H9 (cell line): ENCODE measurements at regions not wholly inside any gene's neighbourhood (a gene's known extent, or its start where the extent isn't known, plus 50 kb on each side); places are given as distances from the start of the nearest gene placed in this dataset.

Source experiments
- DNase-seq: peaks from one replicate; pipeline ENCODE4 v3.0.0-alpha.2; 2017
- H2AFZ ChIP-seq: one replicate; pipeline ENCODE4 v1.6.1; 2013; ENCODE audit warnings: mild to moderate bottlenecking, low read length, control low read depth, moderate library complexity
- H2AK5ac ChIP-seq: 2 replicates; pipeline ENCODE4 v1.6.1; 2013; ENCODE audit warnings: low read length, control low read depth, mixed read lengths; ENCODE audit not compliant: insufficient read length
- H2BK120ac ChIP-seq: one replicate; pipeline ENCODE4 v1.6.1; 2013; ENCODE audit warnings: low read depth, mild to moderate bottlenecking, low read length, control low read depth, inconsistent platforms; ENCODE audit not compliant: poor library complexity, severe bottlenecking
- H2BK12ac ChIP-seq: 2 replicates; pipeline ENCODE4 v1.6.1; 2013; ENCODE audit warnings: low read length, control low read depth, mixed read lengths, low read depth; ENCODE audit not compliant: insufficient read length
- H2BK15ac ChIP-seq: 2 replicates; pipeline ENCODE4 v1.6.1; 2013; ENCODE audit warnings: low read depth, low read length, control low read depth
- H2BK20ac ChIP-seq: one replicate; pipeline ENCODE4 v1.6.1; 2013; ENCODE audit warnings: low read depth, mild to moderate bottlenecking, low read length, control low read depth, inconsistent platforms; ENCODE audit not compliant: poor library complexity, severe bottlenecking
- H2BK5ac ChIP-seq: 2 replicates; pipeline ENCODE4 v1.6.1; 2013; ENCODE audit warnings: low read length, control low read depth, mixed read lengths; ENCODE audit not compliant: insufficient read length
- H3K14ac ChIP-seq: 2 replicates; pipeline ENCODE4 v1.6.1; 2013; ENCODE audit warnings: low read length, control low read depth; ENCODE audit not compliant: insufficient read depth
- H3K18ac ChIP-seq: 2 replicates; pipeline ENCODE4 v1.6.1; 2013; ENCODE audit warnings: low read depth, mild to moderate bottlenecking, mixed read lengths, low read length, control low read depth; ENCODE audit not compliant: insufficient read length
- H3K23ac ChIP-seq: 2 replicates; pipeline ENCODE4 v1.6.1; 2013; ENCODE audit warnings: low read length, control low read depth, mixed read lengths, low read depth; ENCODE audit not compliant: insufficient read length
- H3K23me2 ChIP-seq: 2 replicates; pipeline ENCODE4 v1.6.1; 2013; ENCODE audit warnings: low read depth, mild to moderate bottlenecking, mixed read lengths, low read length, control low read depth; ENCODE audit not compliant: insufficient read length, poor library complexity, severe bottlenecking
- H3K27ac ChIP-seq: 2 replicates; pipeline ENCODE4 v1.5.1; 2013; ENCODE audit warnings: low read length, control low read depth, mixed read lengths, low read depth; ENCODE audit not compliant: insufficient read length
- H3K27me3 ChIP-seq: 2 replicates; pipeline ENCODE4 v1.6.1; 2013; ENCODE audit warnings: low read length, control low read depth, inconsistent platforms; ENCODE audit not compliant: insufficient read depth
- H3K4ac ChIP-seq: 2 replicates; pipeline ENCODE4 v1.6.1; 2013; ENCODE audit warnings: low read depth, mild to moderate bottlenecking, control low read depth, inconsistent platforms, low read length, moderate library complexity
- H3K4me1 ChIP-seq: 2 replicates; pipeline ENCODE4 v1.6.1; 2013; ENCODE audit warnings: low read length, control low read depth, inconsistent platforms; ENCODE audit not compliant: insufficient read depth
- H3K4me2 ChIP-seq: 2 replicates; pipeline ENCODE4 v1.6.1; 2013; ENCODE audit warnings: low read length, control low read depth, mixed read lengths; ENCODE audit not compliant: insufficient read length, insufficient read depth
- H3K56ac ChIP-seq: 2 replicates; pipeline ENCODE4 v1.6.1; 2013; ENCODE audit warnings: low read depth, mild to moderate bottlenecking, mixed read lengths, low read length, control low read depth; ENCODE audit not compliant: insufficient read length
- H3K79me1 ChIP-seq: 2 replicates; pipeline ENCODE4 v1.6.1; 2013; ENCODE audit warnings: low read depth, mild to moderate bottlenecking, moderate library complexity, low read length, control low read depth, inconsistent platforms; ENCODE audit not compliant: insufficient read depth, poor library complexity, severe bottlenecking
- H3K79me2 ChIP-seq: 2 replicates; pipeline ENCODE4 v1.6.1; 2013; ENCODE audit warnings: low read length, control low read depth, inconsistent platforms; ENCODE audit not compliant: insufficient read depth
- H3K9ac ChIP-seq: 2 replicates; pipeline ENCODE4 v1.6.1; 2013; ENCODE audit warnings: low read length, control low read depth, mixed read lengths; ENCODE audit not compliant: insufficient read length; ENCODE audit errors: extremely low read depth
- H3K9me3 ChIP-seq: one replicate; pipeline ENCODE4 v1.6.1; 2013; ENCODE audit warnings: low read depth, low read length, inconsistent platforms; ENCODE audit not compliant: control insufficient read depth
- H3T11ph ChIP-seq: one replicate; pipeline ENCODE4 v1.6.1; 2013; ENCODE audit warnings: mild to moderate bottlenecking, low read length, control low read depth, inconsistent platforms
- H4K20me1 ChIP-seq: one replicate; pipeline ENCODE4 v1.6.1; 2013; ENCODE audit not compliant: control insufficient read depth, insufficient read length, insufficient read depth
- H4K5ac ChIP-seq: 2 replicates; pipeline ENCODE4 v1.6.1; 2013; ENCODE audit warnings: low read depth, mild to moderate bottlenecking, mixed read lengths, low read length, control low read depth; ENCODE audit not compliant: insufficient read length
- H4K8ac ChIP-seq: replicated peaks from 2 replicates; pipeline ENCODE4 v1.6.1; 2013; ENCODE audit warnings: low read length, control low read depth, mixed read lengths, low read depth; ENCODE audit not compliant: insufficient read length
- H4K91ac ChIP-seq: 2 replicates; pipeline ENCODE4 v1.6.1; 2013; ENCODE audit warnings: low read depth, mild to moderate bottlenecking, moderate library complexity, mixed read lengths, low read length, control low read depth; ENCODE audit not compliant: insufficient read length
- H3K27ac Mint-ChIP-seq, 3 experiments: 2 replicates in 2 of 3; 3 replicates in 1 of 3; pipeline ENCODE4 v1.8.0; 2020 to 2021; ENCODE audit warnings: mixed read lengths in 3 of 3, mild to moderate bottlenecking in 1 of 3, moderate library complexity in 1 of 3
- H3K27me3 Mint-ChIP-seq: 2 replicates; pipeline ENCODE4 v1.8.0; 2021; ENCODE audit warnings: low read depth, mild to moderate bottlenecking, moderate library complexity, mixed read lengths
- H3K36me3 Mint-ChIP-seq, 3 experiments: 2 replicates in 2 of 3; 3 replicates in 1 of 3; pipeline ENCODE4 v1.8.0; 2020 to 2021; ENCODE audit warnings: low read depth in 3 of 3, mixed read lengths in 3 of 3; ENCODE audit not compliant: insufficient read depth in 1 of 3
- H3K4me1 Mint-ChIP-seq, 2 experiments: 2 replicates each; pipeline ENCODE4 v1.8.0; 2020; ENCODE audit warnings: mixed read lengths in 2 of 2
- H3K4me3 Mint-ChIP-seq, 2 experiments: 2 replicates in 1 of 2; 3 replicates in 1 of 2; pipeline ENCODE4 v1.8.0; 2020 to 2021; ENCODE audit warnings: mild to moderate bottlenecking in 2 of 2, mixed read lengths in 2 of 2, moderate library complexity in 1 of 2
- H3K9me3 Mint-ChIP-seq, 2 experiments: 2 replicates in 1 of 2; 3 replicates in 1 of 2; pipeline ENCODE4 v1.8.0; 2020; ENCODE audit warnings: mild to moderate bottlenecking in 2 of 2, mixed read lengths in 2 of 2, moderate library complexity in 1 of 2
- CTCF ChIP-seq: fragments of 200-600 bp; sonication (generic); conservative IDR thresholded peaks from 3 replicates; pipeline ENCODE4 v1.8.0; 2021; ENCODE audit warnings: antibody characterized with exemption, mild to moderate bottlenecking
- WGBS: extraction: QIAGEN DNeasy Blood & Tissue Kit; methylation state at CpG from one replicate; pipeline ENCODE4 v1.1.7; 2013; ENCODE audit warnings: missing lambda C conversion rate, low lambda C conversion rate, mixed read lengths; ENCODE audit not compliant: insufficient read length; ENCODE audit errors: extremely low coverage; 5-methylcytosine and 5-hydroxymethylcytosine counted together

- no peak overlapping the region for H3K4me2 ChIP-seq
- no peak overlapping the region for H2BK5ac ChIP-seq
- no peak overlapping the region for H2BK120ac ChIP-seq
- H3T11ph ChIP-seq, result no peak overlapping the region
- H3K4ac ChIP-seq, result no peak overlapping the region
- H3K79me2 ChIP-seq, result no peaks in the 10 kb centered on the region; the same call in 1 of the 2 replicates
- no peak overlapping the region for H2AFZ ChIP-seq
- H4K5ac ChIP-seq, result no peak overlapping the region
- no peak overlapping the region for H4K91ac ChIP-seq
- Mint-ChIP-seq H3K36me3 (peaks cover 0 to 13% (median under 1%) of the 10 kb centered on the region in 3 experiments; a peak in 3 of 7 replicates), H3K27ac (no peak overlapping the region), H3K4me3 (no peak overlapping the region), H3K4me1 (no peaks in the 10 kb centered on the region), H3K27me3 (no peaks in the 10 kb centered on the region), H3K9me3 (peaks cover 21 to 51% of the 10 kb centered on the region in 2 experiments)
- H3K27me3 ChIP-seq, result no peaks in the 10 kb centered on the region
- TF ChIP-seq CTCF, result peak; percentile 56; the same call in 2 of the 3 replicates
- H3K14ac ChIP-seq, result no peak overlapping the region
- no peaks in the 10 kb centered on the region for H3K9me3 ChIP-seq
- H3K23me2 ChIP-seq, result no peaks in the 10 kb centered on the region
- no peak overlapping the region for H4K8ac ChIP-seq
- no peak overlapping the region for H2BK12ac ChIP-seq
- H4K20me1 ChIP-seq, result no peaks in the 10 kb centered on the region
- no peak overlapping the region for H3K9ac ChIP-seq
- no peak overlapping the region for H2AK5ac ChIP-seq
- no peaks in the 10 kb centered on the region for H3K4me1 ChIP-seq
- no peaks in the 10 kb centered on the region for H3K79me1 ChIP-seq
- H3K56ac ChIP-seq, result no peak overlapping the region
- H3K23ac ChIP-seq, result no peak overlapping the region
- WGBS, result no CpG with 5 or more reads among the region's 3 CpGs
- no peak overlapping the region for H3K18ac ChIP-seq
- H2BK15ac ChIP-seq, result no peak overlapping the region
- DNase-seq, result no peak
- H3K27ac ChIP-seq, result no peak overlapping the region
- H2BK20ac ChIP-seq, result no peak overlapping the region
Measured at GRCh38 chrX:126376465-126376864, 176.1 kb downstream of the DCAF12L1 start.
